Hematopoietic multipotent progenitor cell treated with erythropoietin and hydrocortisone succinate and interleukin-3 and kit ligand, for 4 days (in vitro differentiated cells): ENCODE measurements at regions not wholly inside any gene's neighbourhood (a gene's known extent, or its start where the extent isn't known, plus 50 kb on each side); places are given as distances from the start of the nearest gene placed in this dataset.

Experiments used
- DNase-seq: peaks from one replicate; pipeline ENCODE4 v3.0.0-alpha.2; 2015

GRCh38 chr5:135085133-135085935 lies 51.3 kb upstream of the PITX1 start:
- DNase-seq, result no peak
